AG10803 (cell line): ENCODE measurements at regions not wholly inside any gene's neighbourhood (a gene's known extent, or its start where the extent isn't known, plus 50 kb on each side); places are given as distances from the start of the nearest gene placed in this dataset.
A peak's percentile ranks its signal among the peaks of the same experiment; 100 is the strongest.

ENCODE experiments used
- DNase-seq: peaks from one replicate; pipeline ENCODE4 v3.0.0; 2010; ENCODE audit warnings: low read depth
- H3K4me3 ChIP-seq: 2 replicates; pipeline ENCODE4 v1.5.1; 2011; ENCODE audit warnings: mild to moderate bottlenecking, low read length, control low read depth
- CTCF ChIP-seq: conservative IDR thresholded peaks from 2 replicates; pipeline ENCODE4 v1.5.1; 2011; ENCODE audit warnings: mild to moderate bottlenecking, low read length, control low read depth, inconsistent platforms

- TF ChIP-seq CTCF, result no peak
- H3K4me3 ChIP-seq, result no peak overlapping the region
- DNase-seq, result no peak
These were observed 51.0 kb upstream of the SPINK5 start for GRCh38 chr5:148012801-148013200.

- H3K4me3 ChIP-seq, result no peak overlapping the region
- DNase-seq, result peak; percentile 16
- no peak for TF ChIP-seq CTCF
These were observed 52.2 kb upstream of the SPINK5 start for GRCh38 chr5:148011398-148012137.

- no peak overlapping the region for H3K4me3 ChIP-seq
- no peak for TF ChIP-seq CTCF
- no peak for DNase-seq
These were observed 57.8 kb upstream of the SPINK5 start for GRCh38 chr5:148005788-148006520.

- no peak for DNase-seq
- no peak for TF ChIP-seq CTCF
- H3K4me3 ChIP-seq, result no peak overlapping the region
These were observed 60.6 kb upstream of the SPINK5 start for GRCh38 chr5:148003226-148003625.

- TF ChIP-seq CTCF, result no peak
- no peak for DNase-seq
- no peak overlapping the region for H3K4me3 ChIP-seq
These were observed 61.3 kb upstream of the SPINK5 start for GRCh38 chr5:148002451-148002850.

GRCh38 chr5:148000036-148000435 lies 63.7 kb upstream of the SPINK5 start:
- no peak for DNase-seq
- no peak overlapping the region for H3K4me3 ChIP-seq
- TF ChIP-seq CTCF, result no peak

- no peak overlapping the region for H3K4me3 ChIP-seq
These were observed 65.1 kb upstream of the SPINK5 start for GRCh38 chr5:147998704-147999103.

More at GRCh38 chr5:147998704-147999103, 65.1 kb upstream of the SPINK5 start:
- TF ChIP-seq CTCF, result no peak
- no peak for DNase-seq
